Neural progenitor cell (in vitro differentiated cells): ENCODE measurements at regions not wholly inside any gene's neighbourhood (a gene's known extent, or its start where the extent isn't known, plus 50 kb on each side); places are given as distances from the start of the nearest gene placed in this dataset.

Experiments used
- EZH2 ChIP-seq: fragments of 200-600 bp; sonication (generic); IDR thresholded peaks from 2 replicates; pipeline ENCODE4 v1.6.1; 2017; ENCODE audit warnings: antibody characterized with exemption, mild to moderate bottlenecking, moderate library complexity
- EZH2phosphoT487 ChIP-seq: fragments of 200-600 bp; sonication (generic); IDR thresholded peaks from 2 replicates; pipeline ENCODE4 v1.6.1; 2017; ENCODE audit warnings: antibody characterized with exemption
- TF ChIP-seq, protein P1 (sequence below): fragments of 200-600 bp; sonication (generic); IDR thresholded peaks from 2 replicates; pipeline ENCODE4 v1.5.1; 2017; ENCODE audit warnings: antibody characterized with exemption, mild to moderate bottlenecking

DNA sequence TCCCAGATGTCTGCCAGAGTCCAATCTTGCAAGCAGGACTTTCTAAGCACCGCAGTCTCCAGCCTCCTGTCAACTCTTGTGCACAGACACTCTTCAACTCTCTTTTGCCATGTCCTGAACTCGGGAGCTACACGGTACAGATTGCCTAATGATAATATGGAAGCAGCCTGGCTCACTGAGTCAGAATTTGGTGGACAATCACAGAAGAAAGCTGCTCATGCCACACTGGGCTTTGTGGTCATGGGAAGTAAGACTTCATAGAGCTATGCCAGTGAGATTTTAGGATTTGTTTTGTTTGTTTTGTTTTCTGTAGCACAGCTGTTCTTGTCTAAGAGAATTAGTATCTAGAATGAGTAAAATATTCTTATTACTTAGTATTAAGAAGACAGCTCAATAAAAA lies 144.1 kb upstream of the PRSS58 start:
- TF ChIP-seq, protein P1, sequence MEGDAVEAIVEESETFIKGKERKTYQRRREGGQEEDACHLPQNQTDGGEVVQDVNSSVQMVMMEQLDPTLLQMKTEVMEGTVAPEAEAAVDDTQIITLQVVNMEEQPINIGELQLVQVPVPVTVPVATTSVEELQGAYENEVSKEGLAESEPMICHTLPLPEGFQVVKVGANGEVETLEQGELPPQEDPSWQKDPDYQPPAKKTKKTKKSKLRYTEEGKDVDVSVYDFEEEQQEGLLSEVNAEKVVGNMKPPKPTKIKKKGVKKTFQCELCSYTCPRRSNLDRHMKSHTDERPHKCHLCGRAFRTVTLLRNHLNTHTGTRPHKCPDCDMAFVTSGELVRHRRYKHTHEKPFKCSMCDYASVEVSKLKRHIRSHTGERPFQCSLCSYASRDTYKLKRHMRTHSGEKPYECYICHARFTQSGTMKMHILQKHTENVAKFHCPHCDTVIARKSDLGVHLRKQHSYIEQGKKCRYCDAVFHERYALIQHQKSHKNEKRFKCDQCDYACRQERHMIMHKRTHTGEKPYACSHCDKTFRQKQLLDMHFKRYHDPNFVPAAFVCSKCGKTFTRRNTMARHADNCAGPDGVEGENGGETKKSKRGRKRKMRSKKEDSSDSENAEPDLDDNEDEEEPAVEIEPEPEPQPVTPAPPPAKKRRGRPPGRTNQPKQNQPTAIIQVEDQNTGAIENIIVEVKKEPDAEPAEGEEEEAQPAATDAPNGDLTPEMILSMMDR: no peak
- TF ChIP-seq EZH2: no peak
- no peak for TF ChIP-seq EZH2phosphoT487
